G401 (cell line): ENCODE measurements at regions not wholly inside any gene's neighbourhood (a gene's known extent, or its start where the extent isn't known, plus 50 kb on each side); places are given as distances from the start of the nearest gene placed in this dataset.

ENCODE experiments used
- DNase-seq: peaks from one replicate; pipeline ENCODE4 v3.0.0-alpha.2; 2015; ENCODE audit warnings: low spot score
- in situ Hi-C: cut with HindIII; loops from 2 replicates; pipeline ENCODE4 v1.10.0; 2016; ENCODE audit warnings: low sequenced_read_pairs, mixed read lengths

DNA sequence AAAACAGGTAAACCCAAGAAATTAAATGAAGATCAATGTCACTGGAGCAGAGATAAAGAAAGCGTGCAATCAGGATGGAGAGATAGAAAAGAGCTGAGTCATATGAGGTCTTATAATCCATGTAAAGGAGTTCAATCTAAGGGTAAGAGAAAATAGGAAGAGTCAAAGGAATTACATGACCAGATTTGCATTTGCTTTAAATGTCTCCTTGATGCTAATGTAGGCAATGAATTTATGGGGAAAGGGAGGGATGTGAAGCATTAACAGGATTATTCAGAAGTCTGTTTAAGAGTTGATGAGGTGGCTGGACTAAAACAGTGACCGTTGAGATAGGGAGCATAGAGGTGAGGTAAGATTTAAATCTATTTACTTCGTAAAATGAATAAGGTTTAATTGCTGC is 623.1 kb downstream of the MBD2 start:
- in situ Hi-C loops = no loop called here

DNA sequence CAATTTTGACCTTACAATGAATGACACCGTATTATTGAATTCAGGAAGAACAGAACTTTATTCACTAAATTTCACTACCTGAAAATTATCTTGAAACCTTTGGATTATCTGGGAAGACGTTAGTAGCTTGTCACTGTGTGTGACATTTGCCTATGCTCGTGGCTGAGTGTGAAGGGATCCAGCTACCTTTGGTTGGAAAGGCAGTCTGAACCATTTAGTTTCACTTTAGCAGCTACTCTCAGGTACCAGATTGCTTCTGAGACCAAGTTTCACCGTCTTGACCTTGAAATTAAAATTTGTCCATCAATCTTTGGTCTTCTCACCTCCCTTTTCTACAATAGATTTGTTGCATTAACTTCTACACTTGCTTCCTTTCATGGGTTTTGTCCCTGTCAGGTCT is 637.5 kb downstream of the MBD2 start:
- no peak for DNase-seq
- in situ Hi-C loops = no loop called here

More for the DNA sequence above, 623.1 kb downstream of the MBD2 start:
- DNase-seq = no peak
